HCT116 (cell line): ENCODE measurements at regions not wholly inside any gene's neighbourhood (a gene's known extent, or its start where the extent isn't known, plus 50 kb on each side); places are given as distances from the start of the nearest gene placed in this dataset.

ENCODE experiments used
- ATAC-seq: fragments of 200-7000 bp; cut with Tn5 transposase; 2 replicates; pipeline ENCODE4 v1.9.1; 2020; ENCODE audit warnings: mild to moderate bottlenecking, moderate library complexity
- BruUV-seq: library from RNA; stranded (reverse); fragments of 400-500 nt; replicated peaks from 2 replicates; lab custom pipeline; 2021; lab: Mats Ljungman, UMichigan
- CTCF ChIA-PET: fragments of 300-600 bp; sonication (Branson Sonifier 250); formaldehyde crosslinking; loops from one replicate; lab custom pipeline; 2021; ENCODE audit warnings: antibody characterized with exemption; lab: Charles Lee
- POLR2A ChIA-PET: fragments of 300-600, 350-600 bp; sonication (Branson Sonifier 250); formaldehyde crosslinking; loops from one replicate; lab custom pipeline; 2021; ENCODE audit warnings: antibody characterized with exemption; lab: Charles Lee
- RAD21 ChIA-PET, 2 experiments: fragments of 300-600 bp; sonication (Branson Sonifier 250); formaldehyde crosslinking; loops; one replicate each; lab custom pipeline; 2023; ENCODE audit warnings: low total read pairs in 2 of 2; ENCODE audit not compliant: uncharacterized antibody in 2 of 2, unreplicated experiment in 2 of 2, low non-redundant PET in 1 of 2; lab: Charles Lee
- DNase-seq: peaks from one replicate; pipeline ENCODE4 v3.0.0-alpha.2; 2010; ENCODE audit warnings: low read depth, low spot score
- H2AFZ ChIP-seq: fragments of 200-600 bp; shearing (Covaris generic), sonication (generic); 2 replicates; pipeline ENCODE4 v1.6.1; 2017; ENCODE audit warnings: low read depth, mixed run types, mixed read lengths, antibody characterized with exemption, low read length; ENCODE audit not compliant: poor library complexity, severe bottlenecking
- H3K27ac ChIP-seq: 2 replicates; pipeline ENCODE4 v1.5.1; 2012; ENCODE audit warnings: low read depth, low read length
- H3K27me3 ChIP-seq: fragments of 200-600 bp; sonication (generic); 2 replicates; pipeline ENCODE4 v1.6.1; 2016; ENCODE audit warnings: mixed run types, low read length, mixed read lengths; ENCODE audit not compliant: insufficient read depth
- H3K36me3 ChIP-seq, 2 experiments: fragments of 200-500 bp in 1 of 2; fragments of 200-600 bp in 1 of 2; sonication (Bioruptor generic) in 1 of 2; sonication (generic) in 1 of 2; 2 replicates each; pipeline versions ENCODE4 v1.5.1 to v1.6.1; 2014 to 2016; ENCODE audit warnings: low read length in 2 of 2, inconsistent platforms in 1 of 2, mixed read lengths in 1 of 2, mixed run types in 1 of 2; ENCODE audit not compliant: insufficient read depth in 2 of 2, control insufficient read depth in 1 of 2
- H3K4me1 ChIP-seq, 2 experiments: fragments of 200-600 bp in 1 of 2; sonication (generic) in 1 of 2; 2 replicates each; pipeline versions ENCODE4 v1.5.1 to v1.6.1; 2012 to 2017; ENCODE audit warnings: low read length in 2 of 2, inconsistent platforms in 1 of 2, mild to moderate bottlenecking in 1 of 2, mixed read lengths in 1 of 2, mixed run types in 1 of 2, moderate library complexity in 1 of 2; ENCODE audit not compliant: insufficient read depth in 2 of 2, control insufficient read depth in 1 of 2
- H3K4me2 ChIP-seq: fragments of 200-600 bp; sonication (generic); 2 replicates; pipeline ENCODE4 v1.6.1; 2017; ENCODE audit warnings: mixed run types, low read length, mixed read lengths
- H3K4me3 ChIP-seq, 2 experiments: fragments of 200-600 bp in 1 of 2; sonication (generic) in 1 of 2; replicated peaks in 1 of 2; 2 replicates each; pipeline ENCODE4 v1.5.1; 2011 to 2016; ENCODE audit warnings: low read length in 2 of 2, control low read depth in 1 of 2, low read depth in 1 of 2, mild to moderate bottlenecking in 1 of 2, mixed read lengths in 1 of 2, mixed run types in 1 of 2
- H3K79me2 ChIP-seq: fragments of 200-600 bp; sonication (generic); 2 replicates; pipeline ENCODE4 v1.6.1; 2017; ENCODE audit warnings: mild to moderate bottlenecking, mixed run types, low read length, moderate library complexity, mixed read lengths; ENCODE audit not compliant: insufficient read depth
- H3K9ac ChIP-seq: fragments of 200-600 bp; sonication (generic); 2 replicates; pipeline ENCODE4 v1.6.1; 2016; ENCODE audit warnings: low read length, mixed read lengths
- H3K9me2 ChIP-seq: fragments of 200-600 bp; sonication (generic), shearing (Covaris generic); 2 replicates; pipeline ENCODE4 v1.6.1; 2017; ENCODE audit warnings: mixed run types, mild to moderate bottlenecking, moderate library complexity; ENCODE audit not compliant: insufficient read depth
- H3K9me3 ChIP-seq, 2 experiments: fragments of 200-500 bp in 1 of 2; fragments of 200-600 bp in 1 of 2; sonication (Bioruptor generic) in 1 of 2; sonication (generic) in 1 of 2; 2 replicates each; pipeline ENCODE4 v1.6.1; 2014 to 2017; ENCODE audit warnings: low read length in 2 of 2, mixed read lengths in 2 of 2, inconsistent platforms in 1 of 2, low read depth in 1 of 2, mild to moderate bottlenecking in 1 of 2, mixed run types in 1 of 2, moderate library complexity in 1 of 2; ENCODE audit not compliant: control insufficient read depth in 1 of 2, insufficient read depth in 1 of 2
- H4K20me1 ChIP-seq: fragments of 200-600 bp; sonication (generic), shearing (Covaris generic); 2 replicates; pipeline ENCODE4 v1.6.1; 2017; ENCODE audit warnings: mixed run types, mild to moderate bottlenecking, moderate library complexity; ENCODE audit not compliant: insufficient read depth
- EZH2phosphoT487 ChIP-seq: fragments of 200-600 bp; IDR thresholded peaks from 2 replicates; pipeline ENCODE4 v1.6.1; 2018; ENCODE audit warnings: antibody characterized with exemption, borderline replicate concordance
- SIN3A ChIP-seq: IDR thresholded peaks from 2 replicates; pipeline ENCODE4 v1.6.1; 2012; ENCODE audit warnings: low read depth
- TCF7L2 ChIP-seq: IDR thresholded peaks from 2 replicates; pipeline ENCODE4 v1.7.0; 2011; ENCODE audit warnings: borderline replicate concordance, inconsistent platforms; ENCODE audit not compliant: insufficient read depth, insufficient read length; ENCODE audit errors: extremely low read depth
- intact Hi-C: fragments of 100-400 bp; cut with micrococcal nuclease; formaldehyde crosslinking; loops from 2 replicates; pipeline ENCODE4 v1.10.0; 2022
- TF ChIP-seq, protein P1 (sequence below): IDR thresholded peaks from 2 replicates; pipeline ENCODE4 v1.6.1; 2011; ENCODE audit warnings: mild to moderate bottlenecking, low read length, moderate library complexity; ENCODE audit not compliant: insufficient replicate concordance; ENCODE audit errors: extremely low read depth
- TF ChIP-seq, protein P2 (sequence below): IDR thresholded peaks from 2 replicates; pipeline ENCODE4 v1.6.1; 2012

DNA sequence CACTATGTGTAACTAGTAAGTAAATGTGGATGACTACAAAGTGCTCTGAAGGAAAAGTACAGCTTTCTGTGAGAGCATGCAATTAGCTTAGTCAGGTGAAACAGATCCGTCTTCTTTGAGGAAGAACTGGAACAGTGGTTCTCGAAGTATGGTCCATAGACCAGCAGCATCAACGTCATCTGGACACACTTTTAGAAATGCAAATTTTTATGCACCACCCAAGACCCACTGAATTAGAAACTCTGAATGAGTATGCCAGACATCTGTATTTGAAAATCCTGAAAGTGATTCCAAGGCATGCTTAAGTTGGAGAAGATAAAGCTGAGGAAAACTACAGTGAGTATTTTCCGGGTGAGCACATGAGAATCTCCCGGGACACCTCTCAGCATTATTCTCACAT is 130.7 kb upstream of the SPHKAP start (continued):
- TF ChIP-seq, protein P1, sequence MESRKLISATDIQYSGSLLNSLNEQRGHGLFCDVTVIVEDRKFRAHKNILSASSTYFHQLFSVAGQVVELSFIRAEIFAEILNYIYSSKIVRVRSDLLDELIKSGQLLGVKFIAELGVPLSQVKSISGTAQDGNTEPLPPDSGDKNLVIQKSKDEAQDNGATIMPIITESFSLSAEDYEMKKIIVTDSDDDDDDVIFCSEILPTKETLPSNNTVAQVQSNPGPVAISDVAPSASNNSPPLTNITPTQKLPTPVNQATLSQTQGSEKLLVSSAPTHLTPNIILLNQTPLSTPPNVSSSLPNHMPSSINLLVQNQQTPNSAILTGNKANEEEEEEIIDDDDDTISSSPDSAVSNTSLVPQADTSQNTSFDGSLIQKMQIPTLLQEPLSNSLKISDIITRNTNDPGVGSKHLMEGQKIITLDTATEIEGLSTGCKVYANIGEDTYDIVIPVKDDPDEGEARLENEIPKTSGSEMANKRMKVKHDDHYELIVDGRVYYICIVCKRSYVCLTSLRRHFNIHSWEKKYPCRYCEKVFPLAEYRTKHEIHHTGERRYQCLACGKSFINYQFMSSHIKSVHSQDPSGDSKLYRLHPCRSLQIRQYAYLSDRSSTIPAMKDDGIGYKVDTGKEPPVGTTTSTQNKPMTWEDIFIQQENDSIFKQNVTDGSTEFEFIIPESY: no peak
- TF ChIP-seq EZH2phosphoT487 (no peak), SIN3A (no peak), TCF7L2 (no peak)

DNA sequence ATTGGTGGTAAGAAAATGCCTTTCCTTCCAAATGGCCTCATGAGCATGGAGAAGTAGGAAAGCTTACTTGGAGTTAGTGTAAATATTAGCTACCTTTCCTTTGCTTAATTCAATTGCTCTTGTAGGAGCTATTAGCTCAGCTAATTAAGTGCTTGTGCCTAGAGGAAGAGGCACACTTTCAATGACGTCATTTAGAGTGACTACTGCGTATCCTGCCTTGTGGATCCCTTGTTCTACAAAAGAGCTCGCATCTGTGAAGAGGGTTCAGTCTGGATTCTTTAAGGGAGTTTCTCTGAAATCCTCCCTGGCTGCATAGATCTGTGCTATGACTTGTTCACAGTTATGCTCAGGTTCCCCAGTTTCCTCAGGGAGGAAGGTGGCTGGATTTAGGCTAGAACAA is 122.5 kb upstream of the SPHKAP start:
- H3K36me3 ChIP-seq: no peaks in the 10 kb centered on the region
- TF ChIP-seq, protein P2, sequence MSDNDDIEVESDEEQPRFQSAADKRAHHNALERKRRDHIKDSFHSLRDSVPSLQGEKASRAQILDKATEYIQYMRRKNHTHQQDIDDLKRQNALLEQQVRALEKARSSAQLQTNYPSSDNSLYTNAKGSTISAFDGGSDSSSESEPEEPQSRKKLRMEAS: no peak
- TF ChIP-seq, all 23 proteins: peak for 0
- ChIA-PET POLR2A (no interaction called here), RAD21 (no interaction called here), CTCF (no interaction called here)
- no peaks in the 10 kb centered on the region for H4K20me1 ChIP-seq
- DNase-seq (no peak), ATAC-seq (no peak)
- H3K9me2 ChIP-seq: no peaks in the 10 kb centered on the region
- H3K9me3 ChIP-seq: no peaks in the 10 kb centered on the region
- H3K27me3 ChIP-seq: no peaks in the 10 kb centered on the region
- no TSS peak for BruUV-seq
- H3K9ac ChIP-seq: no peak overlapping the region
- no peak overlapping the region for H3K4me3 ChIP-seq
- H2AFZ ChIP-seq: no peak overlapping the region
- intact Hi-C loops: no loop called here
- no peak overlapping the region for H3K27ac ChIP-seq
- H3K4me1 ChIP-seq: no peaks in the 10 kb centered on the region
- H3K79me2 ChIP-seq: no peaks in the 10 kb centered on the region
- H3K4me2 ChIP-seq: no peak overlapping the region
